GM12878 (cell line): ENCODE measurements at regions not wholly inside any gene's neighbourhood (a gene's known extent, or its start where the extent isn't known, plus 50 kb on each side); places are given as distances from the start of the nearest gene placed in this dataset.

Experiments used
- ASH2L ChIP-seq: fragments of 300-600, 200-600 bp; sonication (generic); IDR thresholded peaks from 2 replicates; pipeline ENCODE4 v1.6.1; 2017; ENCODE audit warnings: low read depth, mild to moderate bottlenecking, borderline replicate concordance
- ATF2 ChIP-seq: IDR thresholded peaks from 2 replicates; pipeline ENCODE4 v1.6.1; 2012; ENCODE audit warnings: low read length, inconsistent platforms
- CBX5 ChIP-seq: sonication (generic); IDR thresholded peaks from 2 replicates; pipeline ENCODE4 v1.6.1; 2016; ENCODE audit warnings: low read depth, moderate library complexity, mild to moderate bottlenecking, inconsistent platforms
- CEBPB ChIP-seq, 2 experiments: fragments of 150-350 bp in 1 of 2; IDR thresholded peaks; 2 replicates each; pipeline ENCODE4 v1.6.1; 2012 to 2014; ENCODE audit warnings: low read depth in 2 of 2, low read length in 2 of 2, borderline replicate concordance in 1 of 2, inconsistent platforms in 1 of 2
- CTCF ChIP-seq, 3 experiments: IDR thresholded peaks in 2 of 3; conservative IDR thresholded peaks in 1 of 3; 2 replicates each; pipeline ENCODE4 v1.5.1; 2011; ENCODE audit warnings: low read depth in 3 of 3, low read length in 3 of 3, mild to moderate bottlenecking in 3 of 3, control low read depth in 2 of 3, moderate library complexity in 2 of 3, inconsistent platforms in 1 of 3, mixed read lengths in 1 of 3; ENCODE audit not compliant: control insufficient read depth in 2 of 3, insufficient read depth in 1 of 3; ENCODE audit errors: extremely low read depth in 1 of 3
- CUX1 ChIP-seq: IDR thresholded peaks from 2 replicates; pipeline ENCODE4 v1.6.1; 2012; ENCODE audit warnings: improper control_type of control experiment, low read depth, low read length; ENCODE audit not compliant: insufficient replicate concordance
- EED ChIP-seq: sonication (generic); IDR thresholded peaks from 2 replicates; pipeline ENCODE4 v1.6.1; 2016; ENCODE audit warnings: antibody characterized with exemption, low read depth
- EGR1 ChIP-seq, 2 experiments: IDR thresholded peaks; 1 replicate in 1 of 2; 2 replicates in 1 of 2; pipeline ENCODE4 v1.6.1; 2011 to 2012; ENCODE audit warnings: low read depth in 2 of 2, low read length in 2 of 2, borderline replicate concordance in 1 of 2, mild to moderate bottlenecking in 1 of 2, moderate library complexity in 1 of 2
- IKZF1 ChIP-seq: fragments of 450-650 bp; conservative IDR thresholded peaks from 2 replicates; pipeline ENCODE4 v1.6.1; 2017; ENCODE audit warnings: antibody characterized with exemption, mild to moderate bottlenecking
- JUNB ChIP-seq: IDR thresholded peaks from 2 replicates; pipeline ENCODE4 v1.6.1; 2016; ENCODE audit warnings: antibody characterized with exemption, mild to moderate bottlenecking
- PML ChIP-seq: IDR thresholded peaks from 2 replicates; pipeline ENCODE4 v1.6.1; 2012; ENCODE audit warnings: low read length, inconsistent platforms
- RELA ChIP-seq: fragments of 450-650 bp; IDR thresholded peaks from 2 replicates; pipeline ENCODE4 v1.8.0; 2014; ENCODE audit warnings: borderline replicate concordance; ENCODE audit not compliant: partially characterized antibody
- SPI1 ChIP-seq: IDR thresholded peaks from 2 replicates; pipeline ENCODE4 v1.6.1; 2011; ENCODE audit warnings: low read depth, mild to moderate bottlenecking, low read length, moderate library complexity, borderline replicate concordance; ENCODE audit not compliant: insufficient read depth
- SUPT20H ChIP-seq: IDR thresholded peaks from 2 replicates; pipeline ENCODE4 v1.6.1; 2011; ENCODE audit warnings: low read depth, mild to moderate bottlenecking, low read length, moderate library complexity, borderline replicate concordance; ENCODE audit not compliant: control insufficient read depth
- ZBTB4 ChIP-seq: fragments of 450-650 bp; formaldehyde crosslinking; IDR thresholded peaks from 2 replicates; pipeline ENCODE4 v1.4.0; 2022; ENCODE audit warnings: mild to moderate bottlenecking, moderate library complexity

- TF ChIP-seq SUPT20H = no peak
- peak; percentile 16 for TF ChIP-seq CUX1
- TF ChIP-seq ATF2 = peak; percentile 62
- 0 out of 2 replicates have a peak, but pooled peaks have one; percentile 20 for TF ChIP-seq IKZF1
- no peak for TF ChIP-seq ZBTB4 (CRISPR knock-in tag)
- no peak for TF ChIP-seq CBX5
- TF ChIP-seq EED = 0 out of 2 replicates have a peak, but pooled peaks have one; percentile 33
- TF ChIP-seq CEBPB (IDR thresholded peaks at IDR 0.05; ENCODE audit: borderline replicate concordance in 1 of 2, low read depth in 2 of 2, low read length in 2 of 2) = no peak
- no peak for TF ChIP-seq EGR1 (IDR thresholded peaks at IDR 0.05; ENCODE audit: borderline replicate concordance in 1 of 2, low read depth in 2 of 2, low read length in 2 of 2)
- peak; percentile 55 for TF ChIP-seq JUNB
- no peak for TF ChIP-seq CTCF (IDR thresholded peaks at IDR 0.05 in 2 of 3, conservative IDR thresholded peaks at IDR 0.05 in 1 of 3; ENCODE audit: control insufficient read depth in 2 of 3, extremely low read depth in 1 of 3, insufficient read depth in 1 of 3, low read depth in 3 of 3, low read length in 3 of 3)
- TF ChIP-seq SPI1 = peak; percentile 52; the same call in 1 of the 2 replicates
- no peak for TF ChIP-seq RELA
- no peak for TF ChIP-seq PML
- no peak for TF ChIP-seq ASH2L
These were observed 275.2 kb downstream of the SPRY1 start (continued) for GRCh38 chr4:123671636-123672404.
